HCT116 (cell line): ENCODE measurements at regions not wholly inside any gene's neighbourhood (a gene's known extent, or its start where the extent isn't known, plus 50 kb on each side); places are given as distances from the start of the nearest gene placed in this dataset.

Source experiments
- ATAC-seq: fragments of 200-7000 bp; cut with Tn5 transposase; 2 replicates; pipeline ENCODE4 v1.9.1; 2020; ENCODE audit warnings: mild to moderate bottlenecking, moderate library complexity
- BruUV-seq: library from RNA; stranded (reverse); fragments of 400-500 nt; replicated peaks from 2 replicates; lab custom pipeline; 2021; lab: Mats Ljungman, UMichigan
- CTCF ChIA-PET: fragments of 300-600 bp; sonication (Branson Sonifier 250); formaldehyde crosslinking; loops from one replicate; lab custom pipeline; 2021; ENCODE audit warnings: antibody characterized with exemption; lab: Charles Lee
- POLR2A ChIA-PET: fragments of 300-600, 350-600 bp; sonication (Branson Sonifier 250); formaldehyde crosslinking; loops from one replicate; lab custom pipeline; 2021; ENCODE audit warnings: antibody characterized with exemption; lab: Charles Lee
- RAD21 ChIA-PET, 2 experiments: fragments of 300-600 bp; sonication (Branson Sonifier 250); formaldehyde crosslinking; loops; one replicate each; lab custom pipeline; 2023; ENCODE audit warnings: low total read pairs in 2 of 2; ENCODE audit not compliant: uncharacterized antibody in 2 of 2, unreplicated experiment in 2 of 2, low non-redundant PET in 1 of 2; lab: Charles Lee
- DNase-seq: peaks from one replicate; pipeline ENCODE4 v3.0.0-alpha.2; 2010; ENCODE audit warnings: low read depth, low spot score
- H2AFZ ChIP-seq: fragments of 200-600 bp; shearing (Covaris generic), sonication (generic); 2 replicates; pipeline ENCODE4 v1.6.1; 2017; ENCODE audit warnings: low read depth, mixed run types, mixed read lengths, antibody characterized with exemption, low read length; ENCODE audit not compliant: poor library complexity, severe bottlenecking
- H3K27ac ChIP-seq: 2 replicates; pipeline ENCODE4 v1.5.1; 2012; ENCODE audit warnings: low read depth, low read length
- H3K27me3 ChIP-seq: fragments of 200-600 bp; sonication (generic); 2 replicates; pipeline ENCODE4 v1.6.1; 2016; ENCODE audit warnings: mixed run types, low read length, mixed read lengths; ENCODE audit not compliant: insufficient read depth
- H3K36me3 ChIP-seq, 2 experiments: fragments of 200-500 bp in 1 of 2; fragments of 200-600 bp in 1 of 2; sonication (Bioruptor generic) in 1 of 2; sonication (generic) in 1 of 2; 2 replicates each; pipeline versions ENCODE4 v1.5.1 to v1.6.1; 2014 to 2016; ENCODE audit warnings: low read length in 2 of 2, inconsistent platforms in 1 of 2, mixed read lengths in 1 of 2, mixed run types in 1 of 2; ENCODE audit not compliant: insufficient read depth in 2 of 2, control insufficient read depth in 1 of 2
- H3K4me1 ChIP-seq, 2 experiments: fragments of 200-600 bp in 1 of 2; sonication (generic) in 1 of 2; 2 replicates each; pipeline versions ENCODE4 v1.5.1 to v1.6.1; 2012 to 2017; ENCODE audit warnings: low read length in 2 of 2, inconsistent platforms in 1 of 2, mild to moderate bottlenecking in 1 of 2, mixed read lengths in 1 of 2, mixed run types in 1 of 2, moderate library complexity in 1 of 2; ENCODE audit not compliant: insufficient read depth in 2 of 2, control insufficient read depth in 1 of 2
- H3K4me2 ChIP-seq: fragments of 200-600 bp; sonication (generic); 2 replicates; pipeline ENCODE4 v1.6.1; 2017; ENCODE audit warnings: mixed run types, low read length, mixed read lengths
- H3K4me3 ChIP-seq, 2 experiments: fragments of 200-600 bp in 1 of 2; sonication (generic) in 1 of 2; replicated peaks in 1 of 2; 2 replicates each; pipeline ENCODE4 v1.5.1; 2011 to 2016; ENCODE audit warnings: low read length in 2 of 2, control low read depth in 1 of 2, low read depth in 1 of 2, mild to moderate bottlenecking in 1 of 2, mixed read lengths in 1 of 2, mixed run types in 1 of 2
- H3K79me2 ChIP-seq: fragments of 200-600 bp; sonication (generic); 2 replicates; pipeline ENCODE4 v1.6.1; 2017; ENCODE audit warnings: mild to moderate bottlenecking, mixed run types, low read length, moderate library complexity, mixed read lengths; ENCODE audit not compliant: insufficient read depth
- H3K9ac ChIP-seq: fragments of 200-600 bp; sonication (generic); 2 replicates; pipeline ENCODE4 v1.6.1; 2016; ENCODE audit warnings: low read length, mixed read lengths
- H3K9me2 ChIP-seq: fragments of 200-600 bp; sonication (generic), shearing (Covaris generic); 2 replicates; pipeline ENCODE4 v1.6.1; 2017; ENCODE audit warnings: mixed run types, mild to moderate bottlenecking, moderate library complexity; ENCODE audit not compliant: insufficient read depth
- H3K9me3 ChIP-seq, 2 experiments: fragments of 200-500 bp in 1 of 2; fragments of 200-600 bp in 1 of 2; sonication (Bioruptor generic) in 1 of 2; sonication (generic) in 1 of 2; 2 replicates each; pipeline ENCODE4 v1.6.1; 2014 to 2017; ENCODE audit warnings: low read length in 2 of 2, mixed read lengths in 2 of 2, inconsistent platforms in 1 of 2, low read depth in 1 of 2, mild to moderate bottlenecking in 1 of 2, mixed run types in 1 of 2, moderate library complexity in 1 of 2; ENCODE audit not compliant: control insufficient read depth in 1 of 2, insufficient read depth in 1 of 2
- H4K20me1 ChIP-seq: fragments of 200-600 bp; sonication (generic), shearing (Covaris generic); 2 replicates; pipeline ENCODE4 v1.6.1; 2017; ENCODE audit warnings: mixed run types, mild to moderate bottlenecking, moderate library complexity; ENCODE audit not compliant: insufficient read depth
- CBX3 ChIP-seq: IDR thresholded peaks from 2 replicates; pipeline ENCODE4 v1.6.1; 2012; ENCODE audit warnings: low read depth
- EGR1 ChIP-seq: IDR thresholded peaks from 2 replicates; pipeline ENCODE4 v1.6.1; 2012; ENCODE audit warnings: low read depth
- ELF1 ChIP-seq: IDR thresholded peaks from 2 replicates; pipeline ENCODE4 v1.6.1; 2012; ENCODE audit warnings: low read depth, borderline replicate concordance
- EZH2phosphoT487 ChIP-seq: fragments of 200-600 bp; IDR thresholded peaks from 2 replicates; pipeline ENCODE4 v1.6.1; 2018; ENCODE audit warnings: antibody characterized with exemption, borderline replicate concordance
- FOSL1 ChIP-seq: IDR thresholded peaks from 2 replicates; pipeline ENCODE4 v1.6.1; 2012; ENCODE audit warnings: low read depth
- JUND ChIP-seq: IDR thresholded peaks from 2 replicates; pipeline ENCODE4 v1.6.1; 2012
- POLR2A ChIP-seq: IDR thresholded peaks from 2 replicates; pipeline ENCODE4 v1.7.0; 2011; ENCODE audit warnings: borderline replicate concordance; ENCODE audit not compliant: insufficient read depth, insufficient read length; ENCODE audit errors: extremely low read depth
- POLR2AphosphoS5 ChIP-seq: IDR thresholded peaks from 2 replicates; pipeline ENCODE4 v1.6.1; 2011; ENCODE audit warnings: mild to moderate bottlenecking, low read depth, low read length, moderate library complexity
- SIN3A ChIP-seq: IDR thresholded peaks from 2 replicates; pipeline ENCODE4 v1.6.1; 2012; ENCODE audit warnings: low read depth
- SP1 ChIP-seq: IDR thresholded peaks from 2 replicates; pipeline ENCODE4 v1.6.1; 2012; ENCODE audit warnings: low read depth
- TCF7L2 ChIP-seq: IDR thresholded peaks from 2 replicates; pipeline ENCODE4 v1.7.0; 2011; ENCODE audit warnings: borderline replicate concordance, inconsistent platforms; ENCODE audit not compliant: insufficient read depth, insufficient read length; ENCODE audit errors: extremely low read depth
- ZFX ChIP-seq: fragments of 450-650 bp; IDR thresholded peaks from 2 replicates; pipeline ENCODE4 v1.6.1; 2017
- intact Hi-C: fragments of 100-400 bp; cut with micrococcal nuclease; formaldehyde crosslinking; loops from 2 replicates; pipeline ENCODE4 v1.10.0; 2022
- TF ChIP-seq, protein P1 (sequence below), 3 experiments: fragments of 200-600 bp in 1 of 3; sonication (generic) in 1 of 3; IDR thresholded peaks in 2 of 3; conservative IDR thresholded peaks in 1 of 3; 2 replicates each; pipeline ENCODE4 v1.5.1; 2012 to 2017; ENCODE audit warnings: low read depth in 2 of 3, low read length in 2 of 3, antibody characterized with exemption in 1 of 3, borderline replicate concordance in 1 of 3, control low read depth in 1 of 3, mild to moderate bottlenecking in 1 of 3, mixed read lengths in 1 of 3, mixed run types in 1 of 3, moderate library complexity in 1 of 3; ENCODE audit not compliant: insufficient read depth in 1 of 3
- TF ChIP-seq, protein P2 (sequence below): IDR thresholded peaks from 2 replicates; pipeline ENCODE4 v1.6.1; 2012
- TF ChIP-seq, protein P3 (sequence below): IDR thresholded peaks from 2 replicates; pipeline ENCODE4 v1.6.1; 2011; ENCODE audit warnings: mild to moderate bottlenecking, low read length, moderate library complexity; ENCODE audit not compliant: insufficient replicate concordance; ENCODE audit errors: extremely low read depth

DNA sequence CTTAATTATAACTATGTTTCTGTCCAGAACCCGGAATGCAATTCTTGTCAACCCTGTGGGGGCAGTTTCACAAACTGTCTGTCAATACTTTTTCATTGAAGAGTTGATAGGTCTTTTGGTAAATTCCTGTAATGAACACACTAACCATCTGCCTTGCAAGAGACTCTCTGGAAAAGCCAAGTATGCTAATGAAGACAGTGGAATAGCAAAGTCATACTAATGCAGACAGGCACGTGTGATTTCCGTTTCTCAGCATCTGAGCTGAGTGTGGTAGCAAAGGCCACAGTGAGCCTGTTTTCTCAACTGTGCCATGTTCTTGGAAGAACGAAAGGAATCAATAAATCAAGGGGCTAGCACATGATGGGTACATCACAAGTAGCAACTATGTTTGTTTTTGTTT is 494.1 kb upstream of the NRP1 start:
- no peaks in the 10 kb centered on the region for H3K79me2 ChIP-seq
- H3K4me2 ChIP-seq = no peak overlapping the region
- H2AFZ ChIP-seq = no peak overlapping the region
- RAD21 ChIA-PET = no interaction called here
- H3K27me3 ChIP-seq = no peaks in the 10 kb centered on the region
- H3K4me3 ChIP-seq = no peak overlapping the region
- TF ChIP-seq, protein P1, sequence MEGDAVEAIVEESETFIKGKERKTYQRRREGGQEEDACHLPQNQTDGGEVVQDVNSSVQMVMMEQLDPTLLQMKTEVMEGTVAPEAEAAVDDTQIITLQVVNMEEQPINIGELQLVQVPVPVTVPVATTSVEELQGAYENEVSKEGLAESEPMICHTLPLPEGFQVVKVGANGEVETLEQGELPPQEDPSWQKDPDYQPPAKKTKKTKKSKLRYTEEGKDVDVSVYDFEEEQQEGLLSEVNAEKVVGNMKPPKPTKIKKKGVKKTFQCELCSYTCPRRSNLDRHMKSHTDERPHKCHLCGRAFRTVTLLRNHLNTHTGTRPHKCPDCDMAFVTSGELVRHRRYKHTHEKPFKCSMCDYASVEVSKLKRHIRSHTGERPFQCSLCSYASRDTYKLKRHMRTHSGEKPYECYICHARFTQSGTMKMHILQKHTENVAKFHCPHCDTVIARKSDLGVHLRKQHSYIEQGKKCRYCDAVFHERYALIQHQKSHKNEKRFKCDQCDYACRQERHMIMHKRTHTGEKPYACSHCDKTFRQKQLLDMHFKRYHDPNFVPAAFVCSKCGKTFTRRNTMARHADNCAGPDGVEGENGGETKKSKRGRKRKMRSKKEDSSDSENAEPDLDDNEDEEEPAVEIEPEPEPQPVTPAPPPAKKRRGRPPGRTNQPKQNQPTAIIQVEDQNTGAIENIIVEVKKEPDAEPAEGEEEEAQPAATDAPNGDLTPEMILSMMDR (IDR thresholded peaks at IDR 0.05 in 2 of 3, conservative IDR thresholded peaks at IDR 0.05 in 1 of 3; ENCODE audit: borderline replicate concordance in 1 of 3, insufficient read depth in 1 of 3, low read depth in 2 of 3, low read length in 2 of 3) = no peak
- TF ChIP-seq POLR2AphosphoS5 (no peak), ZFX (no peak), ELF1 (no peak), TCF7L2 (no peak), CBX3 (no peak), EZH2phosphoT487 (no peak), JUND (no peak), POLR2A (no peak), EGR1 (no peak), SIN3A (no peak), FOSL1 (no peak), SP1 (no peak)
- TF ChIP-seq, protein P2, sequence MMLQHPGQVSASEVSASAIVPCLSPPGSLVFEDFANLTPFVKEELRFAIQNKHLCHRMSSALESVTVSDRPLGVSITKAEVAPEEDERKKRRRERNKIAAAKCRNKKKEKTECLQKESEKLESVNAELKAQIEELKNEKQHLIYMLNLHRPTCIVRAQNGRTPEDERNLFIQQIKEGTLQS = no peak
- TF ChIP-seq, protein P3, sequence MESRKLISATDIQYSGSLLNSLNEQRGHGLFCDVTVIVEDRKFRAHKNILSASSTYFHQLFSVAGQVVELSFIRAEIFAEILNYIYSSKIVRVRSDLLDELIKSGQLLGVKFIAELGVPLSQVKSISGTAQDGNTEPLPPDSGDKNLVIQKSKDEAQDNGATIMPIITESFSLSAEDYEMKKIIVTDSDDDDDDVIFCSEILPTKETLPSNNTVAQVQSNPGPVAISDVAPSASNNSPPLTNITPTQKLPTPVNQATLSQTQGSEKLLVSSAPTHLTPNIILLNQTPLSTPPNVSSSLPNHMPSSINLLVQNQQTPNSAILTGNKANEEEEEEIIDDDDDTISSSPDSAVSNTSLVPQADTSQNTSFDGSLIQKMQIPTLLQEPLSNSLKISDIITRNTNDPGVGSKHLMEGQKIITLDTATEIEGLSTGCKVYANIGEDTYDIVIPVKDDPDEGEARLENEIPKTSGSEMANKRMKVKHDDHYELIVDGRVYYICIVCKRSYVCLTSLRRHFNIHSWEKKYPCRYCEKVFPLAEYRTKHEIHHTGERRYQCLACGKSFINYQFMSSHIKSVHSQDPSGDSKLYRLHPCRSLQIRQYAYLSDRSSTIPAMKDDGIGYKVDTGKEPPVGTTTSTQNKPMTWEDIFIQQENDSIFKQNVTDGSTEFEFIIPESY = no peak
- TF ChIP-seq, all 23 proteins: peak for 0
- ATAC-seq (no peak), DNase-seq (no peak)
- no peak overlapping the region for H3K9ac ChIP-seq
- no peaks in the 10 kb centered on the region for H4K20me1 ChIP-seq
- intact Hi-C loops = no loop called here
- no TSS peak for BruUV-seq
- no peaks in the 10 kb centered on the region for H3K9me3 ChIP-seq
- no peak overlapping the region for H3K27ac ChIP-seq
- H3K36me3 ChIP-seq = no peaks in the 10 kb centered on the region
- ChIA-PET POLR2A (no interaction called here), CTCF (no interaction called here)
- no peaks in the 10 kb centered on the region for H3K4me1 ChIP-seq
- H3K9me2 ChIP-seq = no peaks in the 10 kb centered on the region
